Stimulated activated CD8-positive, alpha-beta memory T cell treated with anti-CD3 and anti-CD28 coated beads, Interleukin-7, amount 100 ng/mL, for 1 hour (primary cell): ENCODE measurements at regions not wholly inside any gene's neighbourhood (a gene's known extent, or its start where the extent isn't known, plus 50 kb on each side); places are given as distances from the start of the nearest gene placed in this dataset.

Source experiments
- DNase-seq, 2 donors: peaks; one replicate each; pipeline ENCODE4 v3.0.0-alpha.2; 2020; ENCODE audit warnings: low read depth in 2 of 2

DNA sequence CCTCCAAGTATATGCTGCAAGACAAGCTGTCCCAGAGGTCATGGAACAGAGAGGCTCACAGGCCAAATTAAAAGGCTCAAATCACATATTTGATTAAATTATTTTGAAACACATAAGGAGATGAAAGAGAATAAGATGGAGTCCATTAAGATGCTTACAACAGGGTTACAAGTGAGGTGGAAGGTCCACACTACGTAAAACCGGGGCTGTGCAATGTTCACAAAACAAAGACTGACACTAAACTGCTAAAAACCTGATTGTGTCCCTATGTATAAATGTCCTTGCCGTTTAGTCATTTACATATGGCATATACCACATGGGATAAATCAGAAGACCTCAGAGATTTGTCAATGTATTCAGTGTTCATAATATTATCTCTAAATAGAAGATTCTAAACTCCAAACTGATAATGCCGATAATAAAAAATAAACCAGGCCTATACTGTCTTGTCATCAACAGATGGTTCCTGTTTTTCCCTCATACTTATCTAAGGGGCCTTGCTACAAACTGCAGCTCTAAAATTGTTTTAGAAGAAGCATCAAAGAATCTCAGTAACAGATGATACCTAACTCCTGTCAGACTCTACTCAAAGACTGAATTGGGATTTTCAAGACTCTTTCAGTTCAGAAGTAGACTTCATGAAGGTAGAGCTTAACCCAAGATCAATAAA is 51.8 kb upstream of the RIPOR2 start:
- DNase-seq: no peak

- DNase-seq: no peak
Measured at GRCh38 chr6:24988562-24988961, 52.8 kb upstream of the RIPOR2 start.

GRCh38 chr6:24990236-24990845 is 54.6 kb upstream of the RIPOR2 start:
- DNase-seq: no peak

DNA sequence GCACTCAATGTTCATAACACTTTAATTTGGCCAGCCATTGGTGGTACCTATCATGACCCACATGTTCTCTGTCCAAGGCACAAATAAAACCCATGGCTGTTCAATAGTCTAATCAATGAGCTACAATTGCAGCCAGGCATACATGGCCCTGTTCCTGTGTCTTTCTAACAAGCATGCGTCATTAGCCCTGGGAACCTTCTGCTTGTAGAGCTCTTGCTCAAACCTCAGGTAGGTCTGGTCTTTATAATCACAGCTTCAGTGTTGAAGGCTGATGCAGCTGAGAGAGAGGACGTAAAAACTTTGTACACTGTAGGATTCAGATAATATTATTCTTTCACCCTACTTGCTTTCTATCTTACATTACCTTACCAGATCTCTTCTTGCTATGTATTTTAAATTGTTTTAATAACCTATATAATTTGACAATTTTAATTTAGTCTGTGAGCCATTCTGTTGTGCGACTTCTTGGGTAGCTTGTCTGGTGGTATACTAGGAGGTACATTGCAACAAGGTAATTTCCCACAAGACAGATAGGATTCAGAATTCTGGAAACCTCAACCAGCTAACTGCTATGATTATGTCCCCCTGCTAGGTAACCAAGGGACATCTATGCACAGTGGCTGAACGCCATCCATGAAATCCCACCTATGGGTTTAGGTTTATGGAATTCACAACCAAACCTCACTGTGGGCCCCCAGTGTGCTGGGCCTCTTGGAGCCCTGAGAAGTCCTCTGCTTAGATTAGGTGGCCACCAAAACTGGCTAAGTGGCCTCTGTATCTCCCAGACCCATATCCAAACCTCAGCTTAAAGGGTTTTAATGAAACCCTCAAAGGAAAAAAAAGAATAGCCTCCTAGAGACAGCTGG is 55.4 kb upstream of the RIPOR2 start:
- DNase-seq: no peak

GRCh38 chr6:24991810-24992467 is 56.2 kb upstream of the RIPOR2 start:
- DNase-seq: peak; percentile 40 to 49

DNA sequence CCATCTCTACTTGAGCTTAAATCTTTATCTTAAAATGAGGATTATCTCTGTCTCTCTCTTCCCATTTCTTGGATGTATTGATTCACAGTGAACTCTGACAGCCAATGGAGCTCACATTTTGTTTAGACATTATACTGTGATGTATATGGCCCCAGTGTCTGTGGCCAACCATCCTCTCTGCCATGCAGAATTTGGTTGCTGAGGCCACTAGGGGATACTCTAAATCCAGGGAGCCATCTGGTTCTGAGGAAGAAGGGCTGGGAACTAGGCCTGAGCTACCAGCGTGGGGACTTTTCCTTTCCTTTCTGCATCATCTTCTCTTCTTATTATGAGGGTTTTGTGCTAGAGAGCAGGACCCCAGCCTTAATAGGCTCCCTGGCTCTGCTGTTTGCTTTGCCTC is 59.1 kb upstream of the RIPOR2 start:
- DNase-seq: no peak

DNA sequence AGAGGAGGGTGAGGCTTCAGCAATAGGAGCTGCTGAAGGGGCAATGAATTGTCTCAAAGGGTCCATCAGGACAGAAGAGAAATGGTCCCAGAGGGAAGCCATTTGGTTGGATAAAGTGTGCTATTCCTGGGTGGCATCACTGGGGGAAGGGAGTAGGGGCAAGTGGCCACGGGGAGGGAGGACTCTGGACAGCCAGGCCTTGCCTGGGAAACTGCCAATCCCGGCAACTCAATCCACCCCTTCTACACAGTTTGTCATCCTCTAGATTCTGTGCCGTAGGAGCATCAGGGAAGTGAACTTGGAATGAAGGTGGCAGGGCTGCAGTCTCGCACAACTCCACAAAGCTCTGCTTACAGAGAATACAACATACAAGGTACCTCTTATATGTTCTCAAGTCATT is 59.5 kb upstream of the RIPOR2 start:
- DNase-seq: no peak

DNA sequence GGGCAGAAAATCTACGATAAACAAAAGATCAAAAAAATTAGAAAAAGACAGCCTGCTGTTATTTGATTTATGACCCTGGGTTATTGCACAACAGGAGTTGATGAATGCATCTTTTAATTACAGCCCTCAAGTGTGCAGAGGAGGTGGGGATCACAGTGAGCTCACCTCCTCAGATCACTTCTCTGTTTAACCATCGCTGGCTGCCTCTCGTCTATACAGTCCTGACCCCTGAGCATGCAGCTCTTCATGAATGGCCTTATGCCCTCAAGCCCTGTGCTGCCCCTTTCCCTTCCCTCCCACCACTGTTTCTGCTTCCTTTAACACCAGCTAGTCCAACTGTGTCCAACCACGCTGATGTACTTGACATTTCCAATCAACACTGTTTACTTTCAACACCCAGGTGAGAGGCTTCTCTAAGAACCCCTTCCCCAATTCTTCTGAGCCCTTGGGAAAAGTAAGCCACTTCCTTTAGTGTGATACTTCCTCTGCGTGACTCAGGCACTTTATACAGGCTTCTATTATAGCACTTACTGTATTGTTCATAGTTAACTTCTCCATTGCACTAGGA is 60.6 kb upstream of the RIPOR2 start:
- DNase-seq: no peak

GRCh38 chr6:24997231-24997630 is 61.5 kb upstream of the RIPOR2 start:
- no peak for DNase-seq

- DNase-seq: no peak
Measured at GRCh38 chr6:24997905-24998304, 62.1 kb upstream of the RIPOR2 start.

DNA sequence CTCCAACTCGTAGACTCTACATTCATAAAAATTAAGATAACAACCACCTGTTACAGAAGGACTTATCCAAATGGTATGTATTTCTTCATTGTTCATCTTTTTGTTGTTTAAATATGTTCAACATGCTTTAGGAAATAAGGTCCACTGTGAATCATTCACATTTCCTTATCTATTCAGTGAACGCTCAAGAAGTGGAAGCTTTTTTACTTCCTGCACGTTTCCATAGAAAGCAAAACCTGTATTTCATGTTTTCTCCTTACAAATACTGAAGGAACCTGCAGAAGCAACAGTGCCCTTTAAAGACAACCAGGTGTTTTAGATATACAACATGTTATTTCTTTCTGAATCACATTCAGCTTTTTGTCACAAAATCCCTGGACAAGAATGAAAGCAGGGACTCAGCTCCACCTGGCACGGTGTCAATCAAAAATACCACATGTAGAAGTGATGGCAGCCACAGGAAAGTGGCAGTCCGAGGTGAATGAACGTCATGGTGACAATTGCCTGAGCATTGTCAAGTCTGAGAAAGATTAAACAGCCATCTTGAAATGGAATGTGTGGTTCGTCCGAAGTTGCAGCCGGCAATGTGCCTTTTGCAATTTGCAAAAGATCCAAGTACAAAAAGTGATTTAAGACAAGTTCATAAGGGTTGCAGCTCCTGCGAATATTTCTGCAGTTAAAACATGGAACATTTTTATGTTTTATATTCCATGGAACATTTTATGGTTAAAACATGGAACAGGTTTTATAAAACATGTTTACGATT is 66.7 kb upstream of the RIPOR2 start:
- no peak for DNase-seq

GRCh38 chr6:25004357-25004756 is 68.6 kb upstream of the RIPOR2 start:
- DNase-seq: no peak

- no peak for DNase-seq
Measured at GRCh38 chr6:25005010-25005409, 69.2 kb upstream of the RIPOR2 start.

- DNase-seq: no peak
Measured at GRCh38 chr6:25006075-25006474, 70.3 kb upstream of the RIPOR2 start.

- DNase-seq: peak in 1 of 2 donors; percentile 17
Measured at GRCh38 chr6:25006565-25007001, 70.8 kb upstream of the RIPOR2 start.

- no peak for DNase-seq
Measured at GRCh38 chr6:25007269-25007699, 71.5 kb upstream of the RIPOR2 start.

DNA sequence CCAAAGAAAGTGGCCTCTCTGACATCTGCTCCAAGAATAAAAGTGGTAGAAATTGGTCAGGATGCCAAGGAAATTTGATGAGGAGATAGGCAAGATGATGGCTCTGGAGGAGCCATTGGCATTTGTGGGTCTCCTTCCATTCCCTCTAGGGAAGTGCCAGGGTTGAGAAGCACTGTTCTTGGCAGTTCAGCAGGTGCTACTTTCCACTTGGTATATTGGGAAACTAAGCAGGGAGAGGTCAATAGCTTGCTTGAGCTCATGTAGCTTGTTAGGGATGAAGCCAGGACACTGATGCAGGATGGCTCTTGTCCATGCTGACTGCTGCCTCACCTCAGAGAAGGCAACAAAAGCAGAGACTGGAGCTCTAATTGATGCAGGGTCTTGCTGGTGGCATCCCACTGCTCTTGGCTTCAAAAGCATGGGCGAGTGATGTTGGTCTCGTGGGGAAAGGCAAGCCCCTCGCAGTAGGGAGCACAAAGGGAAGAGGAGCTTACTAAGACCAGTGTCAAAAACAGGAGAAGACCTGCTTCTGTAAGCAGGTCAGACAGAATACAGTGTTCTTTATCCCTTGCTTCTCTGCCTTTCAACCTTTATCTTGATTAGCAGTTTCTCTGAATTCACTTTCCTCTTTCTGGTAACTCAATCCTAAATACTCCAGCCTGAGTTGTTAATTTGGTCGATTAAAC is 73.1 kb upstream of the RIPOR2 start:
- DNase-seq: no peak

GRCh38 chr6:25009393-25009710 is 73.6 kb upstream of the RIPOR2 start:
- no peak for DNase-seq

- DNase-seq: no peak
Measured at GRCh38 chr6:25010176-25010575, 74.4 kb upstream of the RIPOR2 start.

- no peak for DNase-seq
Measured at GRCh38 chr6:25010902-25011625, 75.3 kb upstream of the RIPOR2 start.
